Testis (tissue), 2 donors: ENCODE measurements at regions not wholly inside any gene's neighbourhood (a gene's known extent, or its start where the extent isn't known, plus 50 kb on each side); places are given as distances from the start of the nearest gene placed in this dataset.

ENCODE experiments used
- DNase-seq: peaks from one replicate; pipeline ENCODE4 v3.0.0-alpha.2; 2019
- H3K27ac ChIP-seq, 2 donors: fragments of 200-600 bp; sonication (generic); one replicate each; pipeline ENCODE4 v1.5.1; 2019
- H3K27me3 ChIP-seq: fragments of 200-600 bp; sonication (generic); one replicate; pipeline ENCODE4 v1.5.1; 2019
- H3K36me3 ChIP-seq: fragments of 200-600 bp; sonication (generic); one replicate; pipeline ENCODE4 v1.5.1; 2017; ENCODE audit warnings: low read depth; ENCODE audit errors: missing control alignments
- H3K4me1 ChIP-seq: fragments of 200-600 bp; sonication (generic); one replicate; pipeline ENCODE4 v1.5.1; 2019
- H3K4me3 ChIP-seq, 2 donors: fragments of 200-600 bp; sonication (generic); one replicate each; pipeline ENCODE4 v1.5.1; 2017 to 2019
- H3K9me3 ChIP-seq: fragments of 200-600 bp; sonication (generic); one replicate; pipeline ENCODE4 v1.5.1; 2017
- POLR2A ChIP-seq: fragments of 450-650 bp; IDR thresholded peaks from one replicate; pipeline ENCODE4 v1.6.1; 2017; ENCODE audit warnings: antibody characterized with exemption, mild to moderate bottlenecking, moderate library complexity
- WGBS, 2 donors: methylation state at CpG; one replicate each; pipeline ENCODE4 v1.1.5; 2018; 5-methylcytosine and 5-hydroxymethylcytosine counted together
- intact Hi-C: fragments of 100-400 bp; cut with DNase I; formaldehyde crosslinking; loops from one replicate; pipeline ENCODE4 v1.15.1; 2023; ENCODE audit warnings: low total_unique reads
- TF ChIP-seq, protein P1 (sequence below), 3 experiments: fragments of 450-650 bp in 2 of 3; fragments of 200-600 bp in 1 of 3; sonication (generic) in 1 of 3; IDR thresholded peaks; one replicate each; pipeline ENCODE4 v1.5.1; 2016 to 2019; ENCODE audit warnings: antibody characterized with exemption in 3 of 3, mild to moderate bottlenecking in 2 of 3, moderate library complexity in 1 of 3

DNA sequence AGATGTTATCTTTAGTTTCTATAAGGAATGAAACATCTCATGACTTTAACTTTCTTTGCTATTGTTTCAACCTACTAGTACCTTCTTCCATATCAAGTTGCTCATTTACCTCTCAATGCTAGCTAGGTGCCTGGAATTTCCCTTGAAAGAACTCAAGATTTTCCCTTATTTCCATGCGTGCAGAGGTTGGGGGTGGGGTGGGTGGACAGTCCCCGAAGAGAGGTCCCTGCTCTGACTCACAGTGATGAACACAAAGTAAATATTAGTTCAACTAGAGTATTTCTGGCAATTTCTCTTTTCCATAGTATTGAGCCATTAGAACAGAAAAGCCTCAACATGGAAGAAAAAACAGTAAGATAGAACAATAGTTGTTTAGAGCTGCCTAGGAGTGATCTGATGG is 239.0 kb upstream of the ZP4 start:
- DNase-seq = no peak
- WGBS, 2 donors = 77 to 81% methylated on average over 2 of the region's 2 CpGs
- H3K4me3 ChIP-seq = no peak overlapping the region
- no peaks in the 10 kb centered on the region for H3K4me1 ChIP-seq
- no peaks in the 10 kb centered on the region for H3K9me3 ChIP-seq
- intact Hi-C loops = no loop called here
- TF ChIP-seq POLR2A = no peak
- TF ChIP-seq, protein P1, sequence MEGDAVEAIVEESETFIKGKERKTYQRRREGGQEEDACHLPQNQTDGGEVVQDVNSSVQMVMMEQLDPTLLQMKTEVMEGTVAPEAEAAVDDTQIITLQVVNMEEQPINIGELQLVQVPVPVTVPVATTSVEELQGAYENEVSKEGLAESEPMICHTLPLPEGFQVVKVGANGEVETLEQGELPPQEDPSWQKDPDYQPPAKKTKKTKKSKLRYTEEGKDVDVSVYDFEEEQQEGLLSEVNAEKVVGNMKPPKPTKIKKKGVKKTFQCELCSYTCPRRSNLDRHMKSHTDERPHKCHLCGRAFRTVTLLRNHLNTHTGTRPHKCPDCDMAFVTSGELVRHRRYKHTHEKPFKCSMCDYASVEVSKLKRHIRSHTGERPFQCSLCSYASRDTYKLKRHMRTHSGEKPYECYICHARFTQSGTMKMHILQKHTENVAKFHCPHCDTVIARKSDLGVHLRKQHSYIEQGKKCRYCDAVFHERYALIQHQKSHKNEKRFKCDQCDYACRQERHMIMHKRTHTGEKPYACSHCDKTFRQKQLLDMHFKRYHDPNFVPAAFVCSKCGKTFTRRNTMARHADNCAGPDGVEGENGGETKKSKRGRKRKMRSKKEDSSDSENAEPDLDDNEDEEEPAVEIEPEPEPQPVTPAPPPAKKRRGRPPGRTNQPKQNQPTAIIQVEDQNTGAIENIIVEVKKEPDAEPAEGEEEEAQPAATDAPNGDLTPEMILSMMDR (IDR thresholded peaks at IDR 0.05) = no peak
- H3K27me3 ChIP-seq = no peaks in the 10 kb centered on the region
- H3K36me3 ChIP-seq = no peaks in the 10 kb centered on the region
- H3K27ac ChIP-seq = no peak overlapping the region

DNA sequence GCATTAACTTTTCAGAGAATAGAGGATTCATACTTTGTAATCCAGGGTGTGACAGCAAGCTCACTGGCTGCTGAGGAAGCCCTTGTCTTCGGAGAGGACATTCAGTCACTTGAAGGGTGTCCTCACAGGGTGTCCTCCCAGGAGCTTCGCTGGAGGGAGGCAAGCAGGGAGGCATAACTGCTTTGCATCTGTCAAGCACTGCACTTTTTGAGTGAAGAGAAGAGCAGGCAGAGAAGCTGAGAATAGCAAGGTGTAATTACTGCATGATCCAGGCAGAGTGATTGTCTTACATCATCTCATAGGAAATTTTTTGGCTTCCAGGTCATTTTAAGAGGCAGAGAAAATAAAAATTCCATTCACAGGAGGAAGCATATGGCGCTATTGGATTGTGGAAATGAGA is 232.5 kb upstream of the ZP4 start:
- intact Hi-C loops = no loop called here
- H3K4me1 ChIP-seq = no peaks in the 10 kb centered on the region
- TF ChIP-seq, protein P1 (IDR thresholded peaks at IDR 0.05) = no peak
- no peak for TF ChIP-seq POLR2A
- H3K27ac ChIP-seq = no peak overlapping the region
- no peak for DNase-seq
- WGBS, 2 donors = 75 to 83% methylated on average over 3 of the region's 3 CpGs
- H3K4me3 ChIP-seq = no peak overlapping the region
- H3K9me3 ChIP-seq = no peaks in the 10 kb centered on the region
- no peaks in the 10 kb centered on the region for H3K36me3 ChIP-seq
- H3K27me3 ChIP-seq = no peaks in the 10 kb centered on the region

DNA sequence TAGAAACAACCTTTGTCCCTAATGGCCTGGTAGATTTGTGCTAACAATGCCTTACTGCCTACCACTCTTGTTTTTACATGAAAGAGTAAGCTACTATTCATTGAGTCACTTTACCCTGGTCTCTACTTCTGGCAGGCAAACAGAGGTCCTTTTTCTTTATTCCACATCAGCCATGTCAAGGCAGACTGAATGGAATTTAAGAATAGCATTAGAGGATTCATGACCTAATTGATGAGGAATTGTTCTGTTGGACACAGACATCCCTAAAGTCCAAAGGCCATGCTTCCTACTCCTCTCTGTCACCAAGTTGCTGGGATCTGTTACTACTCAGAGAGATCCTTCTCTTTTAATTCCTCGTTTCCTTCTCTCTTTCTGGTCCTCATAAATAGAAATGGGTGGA is 229.1 kb upstream of the ZP4 start:
- no peaks in the 10 kb centered on the region for H3K27me3 ChIP-seq
- H3K4me3 ChIP-seq = no peak overlapping the region
- no peaks in the 10 kb centered on the region for H3K9me3 ChIP-seq
- no peaks in the 10 kb centered on the region for H3K36me3 ChIP-seq
- no peak overlapping the region for H3K27ac ChIP-seq
- H3K4me1 ChIP-seq = no peaks in the 10 kb centered on the region
- 79 to 100% methylated on average over 1 of the region's 1 CpG for WGBS, 2 donors
- TF ChIP-seq, protein P1 (IDR thresholded peaks at IDR 0.05) = no peak
- no peak for TF ChIP-seq POLR2A
- intact Hi-C loops = no loop called here
- no peak for DNase-seq

DNA sequence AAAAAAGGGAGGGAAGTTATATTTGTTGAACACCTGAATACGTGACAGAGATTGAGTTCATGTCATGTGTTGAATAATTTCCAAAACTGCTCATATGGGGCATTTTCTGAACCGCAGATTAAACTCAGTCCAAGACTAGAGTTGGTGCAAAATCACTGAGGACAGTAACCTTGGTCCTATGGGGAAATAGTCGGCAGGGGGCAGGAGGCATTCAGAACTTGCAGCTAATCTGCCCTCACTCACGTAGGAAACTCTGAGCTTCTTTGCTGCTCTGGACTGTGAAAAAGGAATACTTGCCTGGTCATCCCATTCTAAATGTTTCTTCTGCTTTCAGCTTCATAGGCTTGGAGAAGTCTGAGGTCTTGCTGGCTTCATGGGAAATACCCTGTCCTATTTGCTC is 228.3 kb upstream of the ZP4 start:
- H3K9me3 ChIP-seq = no peaks in the 10 kb centered on the region
- DNase-seq = no peak
- H3K4me3 ChIP-seq = no peak overlapping the region
- H3K36me3 ChIP-seq = no peaks in the 10 kb centered on the region
- no peak overlapping the region for H3K27ac ChIP-seq
- 66% methylated on average over 4 of the region's 4 CpGs for WGBS, 2 donors
- intact Hi-C loops = no loop called here
- no peaks in the 10 kb centered on the region for H3K27me3 ChIP-seq
- no peaks in the 10 kb centered on the region for H3K4me1 ChIP-seq
- TF ChIP-seq POLR2A = no peak
- TF ChIP-seq, protein P1 (IDR thresholded peaks at IDR 0.05) = no peak

DNA sequence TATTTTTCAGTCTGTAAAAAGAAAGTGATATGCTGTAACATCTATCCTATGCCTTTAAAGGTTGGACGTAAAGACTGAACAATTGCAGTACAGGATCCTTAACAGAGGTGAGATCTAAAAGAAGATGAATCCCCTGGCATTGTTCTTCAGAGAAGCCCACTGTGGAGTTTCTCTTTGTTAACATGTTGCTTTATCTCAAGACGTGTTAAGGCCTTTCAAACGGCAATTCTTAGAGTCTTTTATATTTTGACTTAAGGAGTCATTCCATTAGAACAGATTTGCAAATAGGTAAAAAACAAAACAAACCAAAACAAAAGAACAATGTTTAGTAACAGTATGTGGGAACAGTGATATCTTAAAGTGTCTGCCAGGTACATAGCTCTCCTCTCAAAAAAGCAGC is 225.1 kb upstream of the ZP4 start:
- intact Hi-C loops = no loop called here
- no peak for TF ChIP-seq POLR2A
- TF ChIP-seq, protein P1 (IDR thresholded peaks at IDR 0.05) = no peak

More for the DNA sequence above, 225.1 kb upstream of the ZP4 start:
- Histone ChIP-seq H3K36me3 (no peaks in the 10 kb centered on the region), H3K27me3 (no peaks in the 10 kb centered on the region), H3K9me3 (no peaks in the 10 kb centered on the region), H3K4me3 (no peak overlapping the region), H3K4me1 (no peaks in the 10 kb centered on the region), H3K27ac (no peak overlapping the region)
- WGBS, 2 donors = 60 to 67% methylated on average over 3 of the region's 3 CpGs
- no peak for DNase-seq
